SU-DHL-6 (cell line): ENCODE measurements at regions not wholly inside any gene's neighbourhood (a gene's known extent, or its start where the extent isn't known, plus 50 kb on each side); places are given as distances from the start of the nearest gene placed in this dataset.

Experiments used
- EZH2phosphoT487 ChIP-seq: fragments of 200-600 bp; sonication (generic), shearing (Covaris generic); conservative IDR thresholded peaks from 2 replicates; pipeline ENCODE4 v1.6.1; 2018; ENCODE audit warnings: mild to moderate bottlenecking, antibody characterized with exemption, low read length, moderate library complexity, mixed read lengths
- TF ChIP-seq, protein P1 (sequence below): fragments of 200-600 bp; sonication (generic); IDR thresholded peaks from one replicate; pipeline ENCODE4 v1.5.1; 2017; ENCODE audit warnings: antibody characterized with exemption, mild to moderate bottlenecking, low read length, moderate library complexity; ENCODE audit not compliant: insufficient read depth, poor library complexity, severe bottlenecking

DNA sequence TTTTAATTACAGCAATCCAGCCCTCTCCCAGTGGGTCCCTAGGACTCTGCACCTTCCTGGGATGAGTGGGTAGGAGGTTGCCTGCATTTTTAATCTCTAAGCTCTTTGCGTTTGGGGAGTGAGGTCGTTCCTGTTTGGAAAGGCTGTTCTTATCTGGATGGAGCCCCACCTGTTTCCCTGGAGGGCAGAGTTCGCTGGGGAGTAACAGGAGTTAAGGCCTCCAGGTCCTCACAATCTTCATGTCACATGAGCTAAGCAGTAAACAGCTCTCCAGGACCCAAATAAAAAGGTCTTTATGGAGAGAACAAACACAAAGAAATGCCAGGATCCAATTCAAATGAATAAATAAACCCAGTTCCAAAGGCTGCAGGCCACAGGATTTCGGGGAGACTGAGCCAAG lies 56.0 kb upstream of the RFLNA start:
- TF ChIP-seq, protein P1, sequence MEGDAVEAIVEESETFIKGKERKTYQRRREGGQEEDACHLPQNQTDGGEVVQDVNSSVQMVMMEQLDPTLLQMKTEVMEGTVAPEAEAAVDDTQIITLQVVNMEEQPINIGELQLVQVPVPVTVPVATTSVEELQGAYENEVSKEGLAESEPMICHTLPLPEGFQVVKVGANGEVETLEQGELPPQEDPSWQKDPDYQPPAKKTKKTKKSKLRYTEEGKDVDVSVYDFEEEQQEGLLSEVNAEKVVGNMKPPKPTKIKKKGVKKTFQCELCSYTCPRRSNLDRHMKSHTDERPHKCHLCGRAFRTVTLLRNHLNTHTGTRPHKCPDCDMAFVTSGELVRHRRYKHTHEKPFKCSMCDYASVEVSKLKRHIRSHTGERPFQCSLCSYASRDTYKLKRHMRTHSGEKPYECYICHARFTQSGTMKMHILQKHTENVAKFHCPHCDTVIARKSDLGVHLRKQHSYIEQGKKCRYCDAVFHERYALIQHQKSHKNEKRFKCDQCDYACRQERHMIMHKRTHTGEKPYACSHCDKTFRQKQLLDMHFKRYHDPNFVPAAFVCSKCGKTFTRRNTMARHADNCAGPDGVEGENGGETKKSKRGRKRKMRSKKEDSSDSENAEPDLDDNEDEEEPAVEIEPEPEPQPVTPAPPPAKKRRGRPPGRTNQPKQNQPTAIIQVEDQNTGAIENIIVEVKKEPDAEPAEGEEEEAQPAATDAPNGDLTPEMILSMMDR = no peak
- no peak for TF ChIP-seq EZH2phosphoT487
